ENCODE measurements at regions not wholly inside any gene's neighbourhood (a gene's known extent, or its start where the extent isn't known, plus 50 kb on each side); places are given as distances from the start of the nearest gene placed in this dataset.

- Histone ChIP-seq H3K9me3 (ENCODE audit: control insufficient read depth, low read depth, low read length) (no peaks in the 10 kb centered on the region), H3K4me1 (ENCODE audit: control insufficient read depth, extremely low read depth, insufficient read depth, low read length) (no peaks in the 10 kb centered on the region), H3K27ac (ENCODE audit: control insufficient read depth, insufficient read depth, low read length) (no peak overlapping the region), H3K4me2 (ENCODE audit: control insufficient read depth, extremely low read depth, insufficient read depth, low read depth, low read length) (no peak overlapping the region), H3K79me2 (ENCODE audit: control insufficient read depth, insufficient read depth, low read length) (no peaks in the 10 kb centered on the region), H3K36me3 (ENCODE audit: control insufficient read depth in 2 of 2, extremely low read depth in 1 of 2, insufficient read depth in 2 of 2, low read length in 2 of 2) (no peaks in the 10 kb centered on the region), H4K20me1 (ENCODE audit: control insufficient read depth, extremely low read depth, insufficient read depth, low read length) (no peaks in the 10 kb centered on the region), H3K27me3 (ENCODE audit: control insufficient read depth, extremely low read depth, insufficient read depth, low read length) (no peaks in the 10 kb centered on the region), H3K9ac (ENCODE audit: control insufficient read depth, extremely low read depth, insufficient read depth, low read length) (no peak overlapping the region), H3K4me3 (ENCODE audit: control insufficient read depth in 2 of 3, extremely low read depth in 1 of 3, insufficient read depth in 2 of 3, low read depth in 1 of 3, low read length in 3 of 3) (no peak overlapping the region), H3K9me1 (ENCODE audit: control insufficient read depth, extremely low read depth, insufficient read depth, low read length) (no peaks in the 10 kb centered on the region), H2AFZ (ENCODE audit: control insufficient read depth, low read length) (no peak overlapping the region)
- dilution Hi-C loops (cut with MboI; ENCODE audit: extremely low pct_ligation_motif_present, low sequenced_read_pairs) = no loop called here
- DNase-seq (ENCODE audit: low read depth, low spot score) = no peak
- FAIRE-seq = no peak
- no peak for TF ChIP-seq EZH2 (IDR thresholded peaks at IDR 0.05; ENCODE audit: low read length)
- TF ChIP-seq CTCF (optimal IDR thresholded peaks at IDR 0.05 in 1 of 3, IDR thresholded peaks at IDR 0.05 in 1 of 3, conservative IDR thresholded peaks at IDR 0.05 in 1 of 3; ENCODE audit: extremely low read depth in 1 of 3, insufficient read depth in 2 of 3, low read length in 3 of 3) = no peak
Observed at GRCh38 chr6:163962627-163963117, 548.2 kb downstream of the QKI start.

- Histone ChIP-seq H3K27me3 (ENCODE audit: control insufficient read depth, extremely low read depth, insufficient read depth, low read length) (no peaks in the 10 kb centered on the region), H3K4me3 (ENCODE audit: control insufficient read depth in 2 of 3, extremely low read depth in 1 of 3, insufficient read depth in 2 of 3, low read depth in 1 of 3, low read length in 3 of 3) (no peak overlapping the region), H3K9ac (ENCODE audit: control insufficient read depth, extremely low read depth, insufficient read depth, low read length) (no peak overlapping the region), H3K9me1 (ENCODE audit: control insufficient read depth, extremely low read depth, insufficient read depth, low read length) (no peaks in the 10 kb centered on the region), H4K20me1 (ENCODE audit: control insufficient read depth, extremely low read depth, insufficient read depth, low read length) (no peaks in the 10 kb centered on the region), H3K36me3 (ENCODE audit: control insufficient read depth in 2 of 2, extremely low read depth in 1 of 2, insufficient read depth in 2 of 2, low read length in 2 of 2) (no peaks in the 10 kb centered on the region), H3K4me1 (ENCODE audit: control insufficient read depth, extremely low read depth, insufficient read depth, low read length) (no peaks in the 10 kb centered on the region), H3K9me3 (ENCODE audit: control insufficient read depth, low read depth, low read length) (no peaks in the 10 kb centered on the region), H3K27ac (ENCODE audit: control insufficient read depth, insufficient read depth, low read length) (no peak overlapping the region), H2AFZ (ENCODE audit: control insufficient read depth, low read length) (no peak overlapping the region), H3K79me2 (ENCODE audit: control insufficient read depth, insufficient read depth, low read length) (no peaks in the 10 kb centered on the region), H3K4me2 (ENCODE audit: control insufficient read depth, extremely low read depth, insufficient read depth, low read depth, low read length) (no peak overlapping the region)
- FAIRE-seq = no peak
- TF ChIP-seq CTCF (optimal IDR thresholded peaks at IDR 0.05 in 1 of 3, IDR thresholded peaks at IDR 0.05 in 1 of 3, conservative IDR thresholded peaks at IDR 0.05 in 1 of 3; ENCODE audit: extremely low read depth in 1 of 3, insufficient read depth in 2 of 3, low read length in 3 of 3) = no peak
- TF ChIP-seq EZH2 (IDR thresholded peaks at IDR 0.05; ENCODE audit: low read length) = no peak
- dilution Hi-C loops (cut with MboI; ENCODE audit: extremely low pct_ligation_motif_present, low sequenced_read_pairs) = no loop called here
- no peak for DNase-seq (ENCODE audit: low read depth, low spot score)
Observed at GRCh38 chr6:163960128-163960527, 545.6 kb downstream of the QKI start.

Measured in keratinocyte (primary cell).